Suprapubic skin (tissue), 3 donors: ENCODE measurements at regions not wholly inside any gene's neighbourhood (a gene's known extent, or its start where the extent isn't known, plus 50 kb on each side); places are given as distances from the start of the nearest gene placed in this dataset.

ENCODE experiments used
- CTCF ChIP-seq, 2 donors: fragments of 200-600 bp in 1 of 2; fragments of 450-650 bp in 1 of 2; sonication (generic) in 1 of 2; IDR thresholded peaks; one replicate each; pipeline ENCODE4 v1.5.1; 2016 to 2019; ENCODE audit warnings: antibody characterized with exemption in 2 of 2, mild to moderate bottlenecking in 1 of 2, moderate library complexity in 1 of 2
- EP300 ChIP-seq: sonication (generic); formaldehyde crosslinking; IDR thresholded peaks from one replicate; pipeline ENCODE4 v1.6.1; 2017; ENCODE audit warnings: antibody characterized with exemption
- POLR2A ChIP-seq, 2 donors: fragments of 450-650 bp; IDR thresholded peaks; one replicate each; pipeline ENCODE4 v1.6.1; 2017; ENCODE audit warnings: antibody characterized with exemption in 2 of 2, mild to moderate bottlenecking in 2 of 2, moderate library complexity in 2 of 2

- TF ChIP-seq CTCF (IDR thresholded peaks at IDR 0.05) (no peak), POLR2A (IDR thresholded peaks at IDR 0.05) (no peak), EP300 (no peak)
Measured at GRCh38 chr4:27085396-27085795, 224.8 kb downstream of the STIM2 start.
